ENCODE measurements at regions not wholly inside any gene's neighbourhood (a gene's known extent, or its start where the extent isn't known, plus 50 kb on each side); places are given as distances from the start of the nearest gene placed in this dataset.

GRCh38 chr3:30166535-30166934 is 439.9 kb upstream of the TGFBR2 start:
- no peak for TF ChIP-seq EZH2 (IDR thresholded peaks at IDR 0.05)
- TF ChIP-seq CTCF (IDR thresholded peaks at IDR 0.05): no peak

Measured in neural progenitor cell (in vitro differentiated cells).